Fibroblast of lung (primary cell): ENCODE measurements at regions not wholly inside any gene's neighbourhood (a gene's known extent, or its start where the extent isn't known, plus 50 kb on each side); places are given as distances from the start of the nearest gene placed in this dataset.

Source experiments
- DNase-seq, 2 donors: peaks; one replicate each; pipeline versions ENCODE4 v3.0.0 to v3.0.0-alpha.2; 2010; ENCODE audit warnings: low read depth in 2 of 2
- H2AFZ ChIP-seq: 2 replicates; pipeline ENCODE4 v1.5.1; 2012; ENCODE audit warnings: low read length, control low read depth, inconsistent platforms
- H3K27ac ChIP-seq: 2 replicates; pipeline ENCODE4 v1.5.1; 2011; ENCODE audit warnings: low read length, control low read depth; ENCODE audit not compliant: insufficient read depth
- H3K27me3 ChIP-seq: 2 replicates; pipeline ENCODE4 v1.5.1; 2011; ENCODE audit warnings: mild to moderate bottlenecking, low read length; ENCODE audit not compliant: control insufficient read depth, insufficient read depth
- H3K36me3 ChIP-seq: 2 replicates; pipeline ENCODE4 v1.5.1; 2011; ENCODE audit warnings: low read length; ENCODE audit not compliant: control insufficient read depth, insufficient read depth
- H3K4me1 ChIP-seq: 2 replicates; pipeline ENCODE4 v1.5.1; 2011; ENCODE audit warnings: low read length; ENCODE audit not compliant: control insufficient read depth, insufficient read depth; ENCODE audit errors: extremely low read depth
- H3K4me2 ChIP-seq: 2 replicates; pipeline ENCODE4 v1.5.1; 2011; ENCODE audit warnings: low read length, control low read depth; ENCODE audit not compliant: insufficient read depth; ENCODE audit errors: extremely low read depth
- H3K4me3 ChIP-seq, 4 experiments: fragments of 200-600 bp in 1 of 4; sonication (generic) in 1 of 4; replicated peaks in 1 of 4; 2 replicates each; pipeline ENCODE4 v1.5.1; 2011 to 2016; ENCODE audit warnings: low read length in 4 of 4, low read depth in 3 of 4, mild to moderate bottlenecking in 3 of 4, control low read depth in 2 of 4, inconsistent platforms in 1 of 4, mixed read lengths in 1 of 4; ENCODE audit not compliant: insufficient read depth in 1 of 4; ENCODE audit errors: control extremely low read depth in 1 of 4
- H3K79me2 ChIP-seq: 2 replicates; pipeline ENCODE4 v1.5.1; 2012; ENCODE audit warnings: mild to moderate bottlenecking, low read length, inconsistent platforms; ENCODE audit not compliant: control insufficient read depth, insufficient read depth
- H3K9ac ChIP-seq: 2 replicates; pipeline ENCODE4 v1.5.1; 2011; ENCODE audit warnings: mild to moderate bottlenecking, low read length, control low read depth; ENCODE audit not compliant: insufficient read depth
- H3K9me3 ChIP-seq: 2 replicates; pipeline ENCODE4 v1.5.1; 2012; ENCODE audit warnings: low read depth, low read length; ENCODE audit not compliant: control insufficient read depth, insufficient read depth
- H4K20me1 ChIP-seq: 2 replicates; pipeline ENCODE4 v1.5.1; 2011; ENCODE audit warnings: low read length; ENCODE audit not compliant: control insufficient read depth, insufficient read depth; ENCODE audit errors: extremely low read depth
- CTCF ChIP-seq, 2 donors: IDR thresholded peaks in 1 of 2; conservative IDR thresholded peaks in 1 of 2; 1 replicate in 1 of 2; 2 replicates in 1 of 2; pipeline ENCODE4 v1.5.1; 2011 to 2012; ENCODE audit warnings: low read length in 2 of 2, control low read depth in 1 of 2, inconsistent platforms in 1 of 2, low read depth in 1 of 2, mild to moderate bottlenecking in 1 of 2
- EZH2 ChIP-seq: IDR thresholded peaks from 2 replicates; pipeline ENCODE4 v1.5.1; 2012; ENCODE audit warnings: low read length, control low read depth, mild to moderate bottlenecking; ENCODE audit errors: missing control alignments

GRCh38 chr16:35174016-35174415 is 1714.6 kb downstream of the TP53TG3F start:
- H3K4me2 ChIP-seq: no peak overlapping the region
- no peaks in the 10 kb centered on the region for H3K9me3 ChIP-seq
- no peak overlapping the region for H3K9ac ChIP-seq
- no peaks in the 10 kb centered on the region for H4K20me1 ChIP-seq
- no peaks in the 10 kb centered on the region for H3K4me1 ChIP-seq
- H3K79me2 ChIP-seq: no peaks in the 10 kb centered on the region
- H3K36me3 ChIP-seq: no peaks in the 10 kb centered on the region
- DNase-seq: no peak
- H3K27me3 ChIP-seq: no peaks in the 10 kb centered on the region
- no peak for TF ChIP-seq EZH2
- TF ChIP-seq CTCF (conservative IDR thresholded peaks at IDR 0.05 in 1 of 2, IDR thresholded peaks at IDR 0.05 in 1 of 2; ENCODE audit: low read depth in 1 of 2, low read length in 2 of 2): no peak
- no peak overlapping the region for H2AFZ ChIP-seq
- H3K27ac ChIP-seq: no peak overlapping the region
- no peak overlapping the region for H3K4me3 ChIP-seq

DNA sequence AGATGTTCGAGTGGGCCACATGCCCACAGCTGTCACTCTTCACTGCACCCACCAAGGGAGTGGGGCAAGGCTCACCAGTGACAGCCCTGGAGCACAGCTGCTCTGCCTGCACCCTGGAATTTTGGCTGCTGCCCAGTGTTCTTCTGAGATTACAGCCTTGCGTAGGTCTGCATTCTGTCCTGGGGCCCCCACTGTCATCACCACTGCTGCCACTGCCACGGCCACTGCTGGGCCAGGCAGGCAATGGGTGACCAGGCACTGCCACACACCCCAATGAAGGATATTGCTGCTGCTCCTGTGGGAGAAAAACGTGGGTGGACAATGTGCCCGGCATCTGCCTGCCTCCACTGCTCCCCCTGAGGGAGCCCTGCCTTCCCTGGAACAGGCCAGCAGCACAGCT is 1717.0 kb downstream of the TP53TG3F start:
- no peaks in the 10 kb centered on the region for H3K36me3 ChIP-seq
- H4K20me1 ChIP-seq: no peaks in the 10 kb centered on the region
- no peaks in the 10 kb centered on the region for H3K9me3 ChIP-seq
- no peak overlapping the region for H3K4me2 ChIP-seq
- H3K27me3 ChIP-seq: no peaks in the 10 kb centered on the region
- TF ChIP-seq EZH2 (no peak), CTCF (conservative IDR thresholded peaks at IDR 0.05 in 1 of 2, IDR thresholded peaks at IDR 0.05 in 1 of 2; ENCODE audit: low read depth in 1 of 2, low read length in 2 of 2) (no peak)
- no peaks in the 10 kb centered on the region for H3K4me1 ChIP-seq
- no peak for DNase-seq
- no peak overlapping the region for H2AFZ ChIP-seq
- no peak overlapping the region for H3K27ac ChIP-seq
- no peak overlapping the region for H3K9ac ChIP-seq
- no peaks in the 10 kb centered on the region for H3K79me2 ChIP-seq
- no peak overlapping the region for H3K4me3 ChIP-seq

DNA sequence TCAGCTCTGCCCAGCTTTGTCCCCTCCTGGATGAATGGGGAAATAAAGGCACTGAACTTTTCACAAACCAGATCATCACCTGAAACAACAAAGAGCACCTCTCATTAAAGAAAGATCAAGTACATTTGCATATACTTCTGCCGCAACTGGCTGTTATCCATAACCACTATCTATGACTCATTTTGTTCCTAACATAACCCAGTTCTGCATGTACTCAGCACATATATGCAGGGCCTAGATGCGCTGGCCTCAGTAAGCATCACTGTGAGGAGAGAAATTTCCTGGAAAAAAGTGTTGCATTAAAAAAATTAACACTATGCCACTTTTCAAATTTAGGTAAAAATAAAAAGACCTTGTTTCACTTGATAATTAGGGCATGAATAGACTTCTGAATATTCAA is 1718.4 kb downstream of the TP53TG3F start:
- Histone ChIP-seq H3K4me2 (no peak overlapping the region), H3K9me3 (no peaks in the 10 kb centered on the region), H4K20me1 (no peaks in the 10 kb centered on the region), H3K9ac (no peak overlapping the region), H2AFZ (no peak overlapping the region), H3K4me1 (no peaks in the 10 kb centered on the region), H3K79me2 (no peaks in the 10 kb centered on the region), H3K4me3 (no peak overlapping the region), H3K27ac (no peak overlapping the region), H3K36me3 (no peaks in the 10 kb centered on the region), H3K27me3 (no peaks in the 10 kb centered on the region)
- DNase-seq: no peak
- no peak for TF ChIP-seq CTCF (conservative IDR thresholded peaks at IDR 0.05 in 1 of 2, IDR thresholded peaks at IDR 0.05 in 1 of 2; ENCODE audit: low read depth in 1 of 2, low read length in 2 of 2)
- TF ChIP-seq EZH2: no peak
